ENCODE measurements at regions not wholly inside any gene's neighbourhood (a gene's known extent, or its start where the extent isn't known, plus 50 kb on each side); places are given as distances from the start of the nearest gene placed in this dataset.

DNA sequence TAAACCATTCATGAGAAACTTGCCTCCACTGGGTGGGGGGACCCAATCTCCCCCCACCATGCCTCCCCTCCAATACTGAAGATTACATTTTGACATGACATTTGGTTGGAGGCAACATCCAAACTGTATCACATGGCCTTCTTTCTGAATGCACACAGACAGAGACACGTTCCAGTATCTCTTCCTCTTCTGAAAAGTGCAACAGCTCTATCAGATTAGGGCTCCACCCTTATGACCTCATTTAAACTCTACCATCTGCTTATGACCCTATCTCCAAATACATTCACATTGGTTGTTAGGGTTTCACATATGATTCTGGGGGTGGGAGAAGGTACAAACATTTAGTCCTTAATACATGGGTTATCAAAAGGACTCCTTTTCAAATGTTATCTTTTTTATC lies 481.8 kb upstream of the NFIA start:
- Histone ChIP-seq H3K36me3 (ENCODE audit: insufficient read depth, low read length) (no peaks in the 10 kb centered on the region), H3K27me3 (ENCODE audit: control insufficient read depth in 1 of 2, insufficient read depth in 2 of 2, low read length in 2 of 2) (no peaks in the 10 kb centered on the region), H3K4me3 (ENCODE audit: low read length) (no peak overlapping the region), H3K9me3 (ENCODE audit: control insufficient read depth in 1 of 2, insufficient read depth in 1 of 2, low read length in 2 of 2) (no peaks in the 10 kb centered on the region), H3K4me1 (ENCODE audit: insufficient read depth, low read length) (no peaks in the 10 kb centered on the region), H3K27ac (ENCODE audit: low read depth in 1 of 2, low read length in 2 of 2) (no peak overlapping the region)
- H3K27me3 Mint-ChIP-seq = peaks cover 4% of the 10 kb centered on the region
- ATAC-seq (ENCODE audit: poor library complexity) (no peak), DNase-seq (no peak)
- intact Hi-C loops (cut with DNase I, micrococcal nuclease) = no loop called here
- CTCF ChIA-PET = no interaction called here
- H3K9me3 Mint-ChIP-seq = peaks cover 15% of the 10 kb centered on the region
- no peaks in the 10 kb centered on the region for H3K4me1 Mint-ChIP-seq (ENCODE audit: low read depth)
- POLR2A ChIA-PET = no interaction called here
- H3K27ac Mint-ChIP-seq = no peak overlapping the region
- H3K4me3 Mint-ChIP-seq = no peak overlapping the region
- TF ChIP-seq, protein P1, sequence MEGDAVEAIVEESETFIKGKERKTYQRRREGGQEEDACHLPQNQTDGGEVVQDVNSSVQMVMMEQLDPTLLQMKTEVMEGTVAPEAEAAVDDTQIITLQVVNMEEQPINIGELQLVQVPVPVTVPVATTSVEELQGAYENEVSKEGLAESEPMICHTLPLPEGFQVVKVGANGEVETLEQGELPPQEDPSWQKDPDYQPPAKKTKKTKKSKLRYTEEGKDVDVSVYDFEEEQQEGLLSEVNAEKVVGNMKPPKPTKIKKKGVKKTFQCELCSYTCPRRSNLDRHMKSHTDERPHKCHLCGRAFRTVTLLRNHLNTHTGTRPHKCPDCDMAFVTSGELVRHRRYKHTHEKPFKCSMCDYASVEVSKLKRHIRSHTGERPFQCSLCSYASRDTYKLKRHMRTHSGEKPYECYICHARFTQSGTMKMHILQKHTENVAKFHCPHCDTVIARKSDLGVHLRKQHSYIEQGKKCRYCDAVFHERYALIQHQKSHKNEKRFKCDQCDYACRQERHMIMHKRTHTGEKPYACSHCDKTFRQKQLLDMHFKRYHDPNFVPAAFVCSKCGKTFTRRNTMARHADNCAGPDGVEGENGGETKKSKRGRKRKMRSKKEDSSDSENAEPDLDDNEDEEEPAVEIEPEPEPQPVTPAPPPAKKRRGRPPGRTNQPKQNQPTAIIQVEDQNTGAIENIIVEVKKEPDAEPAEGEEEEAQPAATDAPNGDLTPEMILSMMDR (IDR thresholded peaks at IDR 0.05) = no peak
- H3K36me3 Mint-ChIP-seq (ENCODE audit: low read depth) = no peaks in the 10 kb centered on the region

- no peaks in the 10 kb centered on the region for H3K4me1 Mint-ChIP-seq (ENCODE audit: low read depth)
- TF ChIP-seq, protein P1 (IDR thresholded peaks at IDR 0.05) = no peak
Measured at GRCh38 chr1:60599574-60599973, 482.8 kb upstream of the NFIA start.

GRCh38 chr1:60598041-60598910 lies 484.1 kb upstream of the NFIA start:
- Mint-ChIP-seq H3K36me3 (ENCODE audit: low read depth) (no peaks in the 10 kb centered on the region), H3K27ac (no peak overlapping the region), H3K27me3 (peaks cover 4% of the 10 kb centered on the region), H3K4me1 (ENCODE audit: low read depth) (no peaks in the 10 kb centered on the region), H3K9me3 (peaks cover 8% of the 10 kb centered on the region), H3K4me3 (no peak overlapping the region)
- no peaks in the 10 kb centered on the region for H3K27me3 ChIP-seq (ENCODE audit: control insufficient read depth in 1 of 2, insufficient read depth in 2 of 2, low read length in 2 of 2)
- no peak overlapping the region for H3K4me3 ChIP-seq (ENCODE audit: low read length)
- ChIA-PET CTCF (no interaction called here), POLR2A (no interaction called here)
- TF ChIP-seq, protein P1 (IDR thresholded peaks at IDR 0.05) = no peak
- H3K27ac ChIP-seq (ENCODE audit: low read depth in 1 of 2, low read length in 2 of 2) = no peak overlapping the region
- no peaks in the 10 kb centered on the region for H3K36me3 ChIP-seq (ENCODE audit: insufficient read depth, low read length)
- H3K4me1 ChIP-seq (ENCODE audit: insufficient read depth, low read length) = no peaks in the 10 kb centered on the region
- no peaks in the 10 kb centered on the region for H3K9me3 ChIP-seq (ENCODE audit: control insufficient read depth in 1 of 2, insufficient read depth in 1 of 2, low read length in 2 of 2)
- intact Hi-C loops (cut with DNase I, micrococcal nuclease) = no loop called here
- DNase-seq = no peak
- no peak for ATAC-seq (ENCODE audit: poor library complexity)

More at GRCh38 chr1:60599574-60599973, 482.8 kb upstream of the NFIA start:
- ATAC-seq (ENCODE audit: poor library complexity) (no peak), DNase-seq (no peak)
- ChIA-PET CTCF (no interaction called here), POLR2A (no interaction called here)
- Mint-ChIP-seq H3K27ac (no peak overlapping the region), H3K9me3 (peaks cover 12% of the 10 kb centered on the region), H3K4me3 (no peak overlapping the region), H3K36me3 (ENCODE audit: low read depth) (no peaks in the 10 kb centered on the region), H3K27me3 (peaks cover 4% of the 10 kb centered on the region)
- intact Hi-C loops (cut with DNase I, micrococcal nuclease) = no loop called here
- no peak overlapping the region for H3K4me3 ChIP-seq (ENCODE audit: low read length)
- H3K27me3 ChIP-seq (ENCODE audit: control insufficient read depth in 1 of 2, insufficient read depth in 2 of 2, low read length in 2 of 2) = no peaks in the 10 kb centered on the region
- no peaks in the 10 kb centered on the region for H3K4me1 ChIP-seq (ENCODE audit: insufficient read depth, low read length)
- no peaks in the 10 kb centered on the region for H3K36me3 ChIP-seq (ENCODE audit: insufficient read depth, low read length)
- H3K27ac ChIP-seq (ENCODE audit: low read depth in 1 of 2, low read length in 2 of 2) = no peak overlapping the region
- H3K9me3 ChIP-seq (ENCODE audit: control insufficient read depth in 1 of 2, insufficient read depth in 1 of 2, low read length in 2 of 2) = no peaks in the 10 kb centered on the region

Data from CD4-positive, alpha-beta T cell (primary cell).